ENCODE measurements at regions not wholly inside any gene's neighbourhood (a gene's known extent, or its start where the extent isn't known, plus 50 kb on each side); places are given as distances from the start of the nearest gene placed in this dataset.

GRCh38 chr3:180409883-180410282, 192.1 kb upstream of the TTC14 start:
- H3K27ac ChIP-seq (ENCODE audit: low read depth, low read length, poor library complexity, severe bottlenecking) = no peak overlapping the region
- intact Hi-C loops (cut with micrococcal nuclease; ENCODE audit: unreplicated experiment) = no loop called here
- ChIA-PET CTCF (no interaction called here), POLR2A (ENCODE audit: low non-redundant PET) (no interaction called here)
- no peak for TF ChIP-seq EZH2 (IDR thresholded peaks at IDR 0.05; ENCODE audit: borderline replicate concordance, low read depth, low read length, poor library complexity, severe bottlenecking)
- TF ChIP-seq, protein P1, sequence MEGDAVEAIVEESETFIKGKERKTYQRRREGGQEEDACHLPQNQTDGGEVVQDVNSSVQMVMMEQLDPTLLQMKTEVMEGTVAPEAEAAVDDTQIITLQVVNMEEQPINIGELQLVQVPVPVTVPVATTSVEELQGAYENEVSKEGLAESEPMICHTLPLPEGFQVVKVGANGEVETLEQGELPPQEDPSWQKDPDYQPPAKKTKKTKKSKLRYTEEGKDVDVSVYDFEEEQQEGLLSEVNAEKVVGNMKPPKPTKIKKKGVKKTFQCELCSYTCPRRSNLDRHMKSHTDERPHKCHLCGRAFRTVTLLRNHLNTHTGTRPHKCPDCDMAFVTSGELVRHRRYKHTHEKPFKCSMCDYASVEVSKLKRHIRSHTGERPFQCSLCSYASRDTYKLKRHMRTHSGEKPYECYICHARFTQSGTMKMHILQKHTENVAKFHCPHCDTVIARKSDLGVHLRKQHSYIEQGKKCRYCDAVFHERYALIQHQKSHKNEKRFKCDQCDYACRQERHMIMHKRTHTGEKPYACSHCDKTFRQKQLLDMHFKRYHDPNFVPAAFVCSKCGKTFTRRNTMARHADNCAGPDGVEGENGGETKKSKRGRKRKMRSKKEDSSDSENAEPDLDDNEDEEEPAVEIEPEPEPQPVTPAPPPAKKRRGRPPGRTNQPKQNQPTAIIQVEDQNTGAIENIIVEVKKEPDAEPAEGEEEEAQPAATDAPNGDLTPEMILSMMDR (conservative IDR thresholded peaks at IDR 0.05; ENCODE audit: low read depth, low read length) = no peak
- no peaks in the 10 kb centered on the region for H3K27me3 ChIP-seq (replicated peaks; ENCODE audit: insufficient read depth, low read depth, low read length, poor library complexity)
- no TSS peak for BruUV-seq (replicated peaks)
- H3K36me3 ChIP-seq (ENCODE audit: insufficient read depth, low read length, poor library complexity, severe bottlenecking) = no peaks in the 10 kb centered on the region
- no peaks in the 10 kb centered on the region for H3K9me3 ChIP-seq (ENCODE audit: low read depth, low read length, poor library complexity, severe bottlenecking)
- DNase-seq (ENCODE audit: low spot score) = no peak
- no peaks in the 10 kb centered on the region for H3K4me1 ChIP-seq (ENCODE audit: insufficient read depth, low read length, poor library complexity, severe bottlenecking)
- H3K4me3 ChIP-seq (ENCODE audit: low read depth, low read length, poor library complexity, severe bottlenecking) = no peak overlapping the region

- TF ChIP-seq EZH2 (IDR thresholded peaks at IDR 0.05; ENCODE audit: borderline replicate concordance, low read depth, low read length, poor library complexity, severe bottlenecking) = no peak
- TF ChIP-seq, protein P1 (conservative IDR thresholded peaks at IDR 0.05; ENCODE audit: low read depth, low read length) = no peak
- ChIA-PET POLR2A (ENCODE audit: low non-redundant PET) (no interaction called here), CTCF (no interaction called here)
- intact Hi-C loops (cut with micrococcal nuclease; ENCODE audit: unreplicated experiment) = no loop called here
- BruUV-seq (replicated peaks) = no TSS peak
- H3K27me3 ChIP-seq (replicated peaks; ENCODE audit: insufficient read depth, low read depth, low read length, poor library complexity) = no peaks in the 10 kb centered on the region
- no peaks in the 10 kb centered on the region for H3K36me3 ChIP-seq (ENCODE audit: insufficient read depth, low read length, poor library complexity, severe bottlenecking)
- no peak overlapping the region for H3K4me3 ChIP-seq (ENCODE audit: low read depth, low read length, poor library complexity, severe bottlenecking)
- H3K27ac ChIP-seq (ENCODE audit: low read depth, low read length, poor library complexity, severe bottlenecking) = no peak overlapping the region
- H3K9me3 ChIP-seq (ENCODE audit: low read depth, low read length, poor library complexity, severe bottlenecking) = no peaks in the 10 kb centered on the region
- no peak for DNase-seq (ENCODE audit: low spot score)
- no peaks in the 10 kb centered on the region for H3K4me1 ChIP-seq (ENCODE audit: insufficient read depth, low read length, poor library complexity, severe bottlenecking)
Observed at GRCh38 chr3:180414157-180414556, 187.8 kb upstream of the TTC14 start.

GRCh38 chr3:180416111-180416594, 185.8 kb upstream of the TTC14 start:
- no TSS peak for BruUV-seq (replicated peaks)
- intact Hi-C loops (cut with micrococcal nuclease; ENCODE audit: unreplicated experiment) = no loop called here
- no peak for DNase-seq (ENCODE audit: low spot score)

More at GRCh38 chr3:180416111-180416594, 185.8 kb upstream of the TTC14 start:
- H3K4me1 ChIP-seq (ENCODE audit: insufficient read depth, low read length, poor library complexity, severe bottlenecking) = no peaks in the 10 kb centered on the region
- TF ChIP-seq, protein P1 (conservative IDR thresholded peaks at IDR 0.05; ENCODE audit: low read depth, low read length) = no peak
- no peak for TF ChIP-seq EZH2 (IDR thresholded peaks at IDR 0.05; ENCODE audit: borderline replicate concordance, low read depth, low read length, poor library complexity, severe bottlenecking)
- ChIA-PET CTCF (no interaction called here), POLR2A (ENCODE audit: low non-redundant PET) (no interaction called here)
- no peak overlapping the region for H3K4me3 ChIP-seq (ENCODE audit: low read depth, low read length, poor library complexity, severe bottlenecking)
- H3K27me3 ChIP-seq (replicated peaks; ENCODE audit: insufficient read depth, low read depth, low read length, poor library complexity) = no peaks in the 10 kb centered on the region
- H3K27ac ChIP-seq (ENCODE audit: low read depth, low read length, poor library complexity, severe bottlenecking) = no peak overlapping the region
- no peaks in the 10 kb centered on the region for H3K36me3 ChIP-seq (ENCODE audit: insufficient read depth, low read length, poor library complexity, severe bottlenecking)
- H3K9me3 ChIP-seq (ENCODE audit: low read depth, low read length, poor library complexity, severe bottlenecking) = no peaks in the 10 kb centered on the region
